Nephron (organoid): ENCODE measurements at regions not wholly inside any gene's neighbourhood (a gene's known extent, or its start where the extent isn't known, plus 50 kb on each side); places are given as distances from the start of the nearest gene placed in this dataset.

Experiments
- H3K27ac Mint-ChIP-seq, 3 experiments: 2 replicates each; pipeline ENCODE4 v1.8.0; 2020; ENCODE audit warnings: mixed read lengths in 3 of 3, mild to moderate bottlenecking in 2 of 3, moderate library complexity in 1 of 3
- H3K27me3 Mint-ChIP-seq: 2 replicates; pipeline ENCODE4 v1.8.0; 2021; ENCODE audit warnings: low read depth, mild to moderate bottlenecking, moderate library complexity, mixed read lengths
- H3K36me3 Mint-ChIP-seq: 2 replicates; pipeline ENCODE4 v1.8.0; 2020; ENCODE audit warnings: low read depth, mixed read lengths
- H3K4me1 Mint-ChIP-seq: 2 replicates; pipeline ENCODE4 v1.8.0; 2020; ENCODE audit warnings: mixed read lengths
- H3K4me3 Mint-ChIP-seq, 3 experiments: 2 replicates each; pipeline ENCODE4 v1.8.0; 2020; ENCODE audit warnings: mild to moderate bottlenecking in 3 of 3, mixed read lengths in 3 of 3, moderate library complexity in 2 of 3
- H3K9me3 Mint-ChIP-seq: 2 replicates; pipeline ENCODE4 v1.8.0; 2020; ENCODE audit warnings: mixed read lengths
- CTCF ChIP-seq, 3 experiments: fragments of 200-600 bp; sonication (generic); IDR thresholded peaks; one replicate each; pipeline ENCODE4 v1.5.0; 2021; ENCODE audit warnings: antibody characterized with exemption in 3 of 3; ENCODE audit not compliant: unreplicated experiment in 3 of 3

- no peak for TF ChIP-seq CTCF (IDR thresholded peaks at IDR 0.05; ENCODE audit: unreplicated experiment in 3 of 3)
These were observed 432.3 kb upstream of the TSHZ3 start for GRCh38 chr19:31781542-31781941.

GRCh38 chr19:31783592-31783991 is 434.4 kb upstream of the TSHZ3 start:
- no peak overlapping the region for H3K4me3 Mint-ChIP-seq
- no peaks in the 10 kb centered on the region for H3K36me3 Mint-ChIP-seq
- no peaks in the 10 kb centered on the region for H3K9me3 Mint-ChIP-seq
- TF ChIP-seq CTCF (IDR thresholded peaks at IDR 0.05; ENCODE audit: unreplicated experiment in 3 of 3), result no peak
- H3K27ac Mint-ChIP-seq, result no peak overlapping the region
- H3K4me1 Mint-ChIP-seq, result no peaks in the 10 kb centered on the region
- H3K27me3 Mint-ChIP-seq, result peaks cover 8% of the 10 kb centered on the region

More at GRCh38 chr19:31781542-31781941, 432.3 kb upstream of the TSHZ3 start:
- peaks cover 8% of the 10 kb centered on the region for H3K27me3 Mint-ChIP-seq
- H3K9me3 Mint-ChIP-seq, result no peaks in the 10 kb centered on the region
- H3K4me1 Mint-ChIP-seq, result no peaks in the 10 kb centered on the region
- H3K27ac Mint-ChIP-seq, result no peak overlapping the region
- no peak overlapping the region for H3K4me3 Mint-ChIP-seq
- H3K36me3 Mint-ChIP-seq, result no peaks in the 10 kb centered on the region

- Mint-ChIP-seq H3K27me3 (peaks cover 8% of the 10 kb centered on the region), H3K9me3 (peaks cover 5% of the 10 kb centered on the region), H3K4me3 (no peak overlapping the region), H3K27ac (peak overlapping the region in 1 of 3 experiments; percentile 10), H3K4me1 (no peaks in the 10 kb centered on the region), H3K36me3 (no peaks in the 10 kb centered on the region)
- TF ChIP-seq CTCF (IDR thresholded peaks at IDR 0.05; ENCODE audit: unreplicated experiment in 3 of 3), result no peak
These were observed 435.4 kb upstream of the TSHZ3 start for GRCh38 chr19:31784671-31785101.

- peaks cover 12% of the 10 kb centered on the region for H3K4me1 Mint-ChIP-seq
- no peaks in the 10 kb centered on the region for H3K36me3 Mint-ChIP-seq
- peak overlapping the region in 1 of 3 experiments; percentile 11 for H3K27ac Mint-ChIP-seq
- H3K9me3 Mint-ChIP-seq, result no peaks in the 10 kb centered on the region
- no peak for TF ChIP-seq CTCF (IDR thresholded peaks at IDR 0.05; ENCODE audit: unreplicated experiment in 3 of 3)
- peaks cover 3% of the 10 kb centered on the region for H3K27me3 Mint-ChIP-seq
- H3K4me3 Mint-ChIP-seq, result no peak overlapping the region
These were observed 452.4 kb upstream of the TSHZ3 start for GRCh38 chr19:31801611-31802010.

GRCh38 chr19:31803835-31804446 is 454.7 kb upstream of the TSHZ3 start:
- Mint-ChIP-seq H3K36me3 (no peaks in the 10 kb centered on the region), H3K27me3 (no peaks in the 10 kb centered on the region), H3K27ac (no peak overlapping the region), H3K9me3 (no peaks in the 10 kb centered on the region), H3K4me3 (no peak overlapping the region), H3K4me1 (peaks cover 12% of the 10 kb centered on the region)
- TF ChIP-seq CTCF (IDR thresholded peaks at IDR 0.05; ENCODE audit: unreplicated experiment in 3 of 3), result no peak

GRCh38 chr19:31804668-31805067 is 455.4 kb upstream of the TSHZ3 start:
- H3K4me1 Mint-ChIP-seq, result peaks cover 12% of the 10 kb centered on the region

More at GRCh38 chr19:31804668-31805067, 455.4 kb upstream of the TSHZ3 start:
- H3K27me3 Mint-ChIP-seq, result no peaks in the 10 kb centered on the region
- no peaks in the 10 kb centered on the region for H3K9me3 Mint-ChIP-seq
- TF ChIP-seq CTCF (IDR thresholded peaks at IDR 0.05; ENCODE audit: unreplicated experiment in 3 of 3), result no peak
- H3K27ac Mint-ChIP-seq, result no peak overlapping the region
- H3K36me3 Mint-ChIP-seq, result no peaks in the 10 kb centered on the region
- no peak overlapping the region for H3K4me3 Mint-ChIP-seq
